ENCODE measurements at regions not wholly inside any gene's neighbourhood (a gene's known extent, or its start where the extent isn't known, plus 50 kb on each side); places are given as distances from the start of the nearest gene placed in this dataset.

DNA sequence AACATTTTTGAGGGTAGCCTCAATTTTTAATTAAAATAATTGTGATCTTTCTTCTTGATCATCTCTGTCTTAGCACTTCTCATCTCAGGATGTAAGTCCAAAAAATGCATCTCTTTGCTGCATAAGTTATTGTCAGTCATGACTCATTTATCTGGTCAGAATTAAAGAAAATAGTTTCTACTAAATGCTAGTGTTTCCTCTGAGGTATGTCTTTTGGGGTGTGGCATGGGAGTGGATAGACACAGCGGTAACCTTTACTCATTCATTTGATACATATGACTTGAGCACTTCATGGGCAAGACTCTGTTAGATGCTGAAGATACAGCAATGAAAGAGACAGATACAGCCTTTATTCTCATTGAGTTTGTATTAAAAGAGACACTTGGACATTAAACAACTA is 284.7 kb downstream of the IRS1 start:
- no peak overlapping the region for H3K27ac Mint-ChIP-seq
- H3K27me3 Mint-ChIP-seq (ENCODE audit: low read depth), result no peaks in the 10 kb centered on the region
- H3K4me3 Mint-ChIP-seq, result no peak overlapping the region
- no peaks in the 10 kb centered on the region for H3K36me3 Mint-ChIP-seq
- H3K9me3 Mint-ChIP-seq, result peaks cover 12% of the 10 kb centered on the region
- TF ChIP-seq, protein P1, sequence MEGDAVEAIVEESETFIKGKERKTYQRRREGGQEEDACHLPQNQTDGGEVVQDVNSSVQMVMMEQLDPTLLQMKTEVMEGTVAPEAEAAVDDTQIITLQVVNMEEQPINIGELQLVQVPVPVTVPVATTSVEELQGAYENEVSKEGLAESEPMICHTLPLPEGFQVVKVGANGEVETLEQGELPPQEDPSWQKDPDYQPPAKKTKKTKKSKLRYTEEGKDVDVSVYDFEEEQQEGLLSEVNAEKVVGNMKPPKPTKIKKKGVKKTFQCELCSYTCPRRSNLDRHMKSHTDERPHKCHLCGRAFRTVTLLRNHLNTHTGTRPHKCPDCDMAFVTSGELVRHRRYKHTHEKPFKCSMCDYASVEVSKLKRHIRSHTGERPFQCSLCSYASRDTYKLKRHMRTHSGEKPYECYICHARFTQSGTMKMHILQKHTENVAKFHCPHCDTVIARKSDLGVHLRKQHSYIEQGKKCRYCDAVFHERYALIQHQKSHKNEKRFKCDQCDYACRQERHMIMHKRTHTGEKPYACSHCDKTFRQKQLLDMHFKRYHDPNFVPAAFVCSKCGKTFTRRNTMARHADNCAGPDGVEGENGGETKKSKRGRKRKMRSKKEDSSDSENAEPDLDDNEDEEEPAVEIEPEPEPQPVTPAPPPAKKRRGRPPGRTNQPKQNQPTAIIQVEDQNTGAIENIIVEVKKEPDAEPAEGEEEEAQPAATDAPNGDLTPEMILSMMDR (IDR thresholded peaks at IDR 0.05; ENCODE audit: unreplicated experiment), result no peak
- DNase-seq (ENCODE audit: low spot score in 2 of 2, unreplicated experiment in 2 of 2), result no peak
- H3K4me1 Mint-ChIP-seq, result peaks cover 16% of the 10 kb centered on the region

DNA sequence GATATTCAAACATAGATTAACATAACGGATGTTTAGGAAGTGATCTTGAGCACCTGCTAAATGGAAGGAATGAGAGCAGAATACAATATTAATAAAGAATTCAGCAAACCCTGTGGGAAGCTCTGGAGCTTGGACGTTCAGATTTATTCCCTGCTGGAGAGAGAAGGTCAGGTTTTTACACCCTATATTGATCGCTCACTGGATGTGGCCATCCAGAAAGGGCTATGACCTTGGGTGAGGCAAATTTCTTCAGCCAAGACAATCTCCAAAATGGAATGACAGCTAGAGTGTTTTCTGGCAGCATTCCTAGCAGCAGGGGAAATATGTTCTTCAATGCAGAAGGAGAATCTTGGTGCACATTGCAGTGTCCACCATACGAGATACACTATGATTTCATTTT is 288.3 kb downstream of the IRS1 start:
- Mint-ChIP-seq H3K9me3 (peaks cover 10% of the 10 kb centered on the region), H3K4me1 (peaks cover 16% of the 10 kb centered on the region), H3K4me3 (no peak overlapping the region), H3K27me3 (ENCODE audit: low read depth) (no peaks in the 10 kb centered on the region), H3K36me3 (no peaks in the 10 kb centered on the region), H3K27ac (no peak overlapping the region)
- no peak for DNase-seq (ENCODE audit: low spot score in 2 of 2, unreplicated experiment in 2 of 2)
- TF ChIP-seq, protein P1 (IDR thresholded peaks at IDR 0.05; ENCODE audit: unreplicated experiment), result no peak

- Mint-ChIP-seq H3K27me3 (ENCODE audit: low read depth) (no peaks in the 10 kb centered on the region), H3K27ac (no peak overlapping the region), H3K36me3 (no peaks in the 10 kb centered on the region), H3K4me1 (no peaks in the 10 kb centered on the region), H3K4me3 (no peak overlapping the region), H3K9me3 (peaks cover 11% of the 10 kb centered on the region)
- DNase-seq (ENCODE audit: low spot score in 2 of 2, unreplicated experiment in 2 of 2), result no peak
- TF ChIP-seq, protein P1 (IDR thresholded peaks at IDR 0.05; ENCODE audit: unreplicated experiment), result no peak
These were observed 290.9 kb downstream of the IRS1 start for GRCh38 chr2:226508683-226509082.

DNA sequence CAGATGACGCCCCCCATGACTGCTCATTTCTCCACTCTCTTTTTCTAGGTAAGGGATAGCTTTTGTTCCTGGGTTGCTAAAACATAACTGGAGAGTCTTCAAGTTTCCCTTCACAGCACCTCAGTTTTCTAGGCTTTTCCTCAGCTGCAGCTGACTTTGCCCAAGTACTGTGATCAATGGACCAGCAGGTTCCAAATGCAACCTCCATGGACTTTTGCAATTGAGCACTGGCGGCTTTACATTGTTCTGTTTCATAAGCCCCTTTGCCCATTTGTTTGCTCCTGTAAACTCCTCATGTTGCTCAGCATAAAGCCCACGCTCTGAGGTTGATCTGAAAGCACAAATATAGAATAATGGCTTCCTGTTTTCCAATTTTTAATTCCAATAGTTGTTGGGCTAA is 291.6 kb downstream of the IRS1 start:
- H3K27ac Mint-ChIP-seq, result no peak overlapping the region
- no peaks in the 10 kb centered on the region for H3K36me3 Mint-ChIP-seq
- TF ChIP-seq, protein P1 (IDR thresholded peaks at IDR 0.05; ENCODE audit: unreplicated experiment), result no peak
- H3K27me3 Mint-ChIP-seq (ENCODE audit: low read depth), result no peaks in the 10 kb centered on the region
- H3K4me1 Mint-ChIP-seq, result no peaks in the 10 kb centered on the region
- H3K9me3 Mint-ChIP-seq, result peaks cover 11% of the 10 kb centered on the region
- H3K4me3 Mint-ChIP-seq, result no peak overlapping the region
- DNase-seq (ENCODE audit: low spot score in 2 of 2, unreplicated experiment in 2 of 2), result no peak

DNA sequence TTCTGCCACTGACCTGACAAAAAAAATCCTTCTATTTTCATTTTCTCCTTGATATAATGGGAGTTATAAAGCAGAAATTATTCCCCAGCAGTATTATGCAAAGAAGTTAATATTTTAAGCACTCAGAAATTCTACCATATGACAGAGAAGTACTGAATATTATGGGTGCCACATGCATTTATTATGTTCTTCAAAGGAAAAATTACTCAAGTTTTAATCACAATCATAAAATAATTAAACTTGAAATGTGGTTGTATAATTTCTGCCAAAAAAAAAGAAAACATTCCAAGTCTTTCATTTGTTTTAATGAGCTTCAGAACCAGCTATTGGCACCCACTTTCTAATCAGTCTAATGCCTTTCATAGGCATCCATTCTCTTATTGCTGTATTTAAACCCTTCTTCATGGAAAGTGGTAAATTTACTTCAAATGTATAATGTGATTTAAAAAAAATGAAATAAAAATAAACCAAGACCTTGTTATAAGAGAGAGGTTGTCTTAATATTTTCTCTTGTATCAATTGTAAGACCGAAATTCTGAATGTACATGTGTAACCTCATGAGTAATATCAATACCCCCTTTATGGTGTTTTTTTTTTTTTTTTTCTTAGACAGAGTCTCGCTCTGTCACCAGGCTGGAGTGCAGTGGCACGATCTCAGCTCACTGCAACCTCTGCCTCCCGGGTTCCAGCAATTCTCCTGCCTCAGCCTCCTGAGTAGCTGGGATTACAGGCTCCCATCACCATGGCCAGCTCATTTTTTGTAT is 302.3 kb downstream of the IRS1 start:
- Mint-ChIP-seq H3K27ac (no peak overlapping the region), H3K36me3 (peaks cover 4% of the 10 kb centered on the region), H3K9me3 (peaks cover 17% of the 10 kb centered on the region), H3K27me3 (ENCODE audit: low read depth) (no peaks in the 10 kb centered on the region), H3K4me3 (no peak overlapping the region), H3K4me1 (peaks cover 7% of the 10 kb centered on the region)
- TF ChIP-seq, protein P1 (IDR thresholded peaks at IDR 0.05; ENCODE audit: unreplicated experiment), result no peak
- no peak for DNase-seq (ENCODE audit: low spot score in 2 of 2, unreplicated experiment in 2 of 2)

GRCh38 chr2:226496273-226496550 is 303.4 kb downstream of the IRS1 start:
- H3K9me3 Mint-ChIP-seq, result peaks cover 9% of the 10 kb centered on the region
- peaks cover 4% of the 10 kb centered on the region for H3K36me3 Mint-ChIP-seq
- H3K27ac Mint-ChIP-seq, result no peak overlapping the region
- no peak for DNase-seq (ENCODE audit: low spot score in 2 of 2, unreplicated experiment in 2 of 2)
- no peaks in the 10 kb centered on the region for H3K27me3 Mint-ChIP-seq (ENCODE audit: low read depth)
- H3K4me1 Mint-ChIP-seq, result peaks cover 7% of the 10 kb centered on the region
- H3K4me3 Mint-ChIP-seq, result no peak overlapping the region
- TF ChIP-seq, protein P1 (IDR thresholded peaks at IDR 0.05; ENCODE audit: unreplicated experiment), result no peak
